ENCODE measurements at regions not wholly inside any gene's neighbourhood (a gene's known extent, or its start where the extent isn't known, plus 50 kb on each side); places are given as distances from the start of the nearest gene placed in this dataset.

GRCh38 chr5:133662578-133662977 lies 50.2 kb upstream of the FSTL4 start:
- TF ChIP-seq EP300 (IDR thresholded peaks at IDR 0.05; ENCODE audit: borderline replicate concordance in 1 of 2, control insufficient read depth in 1 of 2, low read depth in 2 of 2, low read length in 2 of 2) = no peak
- no peak for TF ChIP-seq ZBTB11 (CRISPR knock-in tag; IDR thresholded peaks at IDR 0.05)
- TF ChIP-seq CREM (IDR thresholded peaks at IDR 0.05; ENCODE audit: low read depth) = no peak
- no peak for TF ChIP-seq DPF2 (IDR thresholded peaks at IDR 0.05)
- no peak for TF ChIP-seq BHLHE40 (IDR thresholded peaks at IDR 0.05; ENCODE audit: borderline replicate concordance in 1 of 2, low read depth in 2 of 2, low read length in 1 of 2)
- TF ChIP-seq, protein P1, sequence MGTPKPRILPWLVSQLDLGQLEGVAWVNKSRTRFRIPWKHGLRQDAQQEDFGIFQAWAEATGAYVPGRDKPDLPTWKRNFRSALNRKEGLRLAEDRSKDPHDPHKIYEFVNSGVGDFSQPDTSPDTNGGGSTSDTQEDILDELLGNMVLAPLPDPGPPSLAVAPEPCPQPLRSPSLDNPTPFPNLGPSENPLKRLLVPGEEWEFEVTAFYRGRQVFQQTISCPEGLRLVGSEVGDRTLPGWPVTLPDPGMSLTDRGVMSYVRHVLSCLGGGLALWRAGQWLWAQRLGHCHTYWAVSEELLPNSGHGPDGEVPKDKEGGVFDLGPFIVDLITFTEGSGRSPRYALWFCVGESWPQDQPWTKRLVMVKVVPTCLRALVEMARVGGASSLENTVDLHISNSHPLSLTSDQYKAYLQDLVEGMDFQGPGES (IDR thresholded peaks at IDR 0.05) = no peak
- no peak for TF ChIP-seq TAF1 (IDR thresholded peaks at IDR 0.05; ENCODE audit: borderline replicate concordance, low read depth, low read length)
- TF ChIP-seq NFYA (IDR thresholded peaks at IDR 0.05; ENCODE audit: borderline replicate concordance, low read depth, low read length) = no peak
- TF ChIP-seq ELK1 (IDR thresholded peaks at IDR 0.05; ENCODE audit: low read depth, low read length) = no peak
- no peak for TF ChIP-seq RAD21 (IDR thresholded peaks at IDR 0.05; ENCODE audit: insufficient read depth, low read depth, low read length)
- no peak for TF ChIP-seq RUNX3 (IDR thresholded peaks at IDR 0.05; ENCODE audit: low read length)
- no peak for TF ChIP-seq TCF12 (IDR thresholded peaks at IDR 0.05; ENCODE audit: low read depth, low read length)
- no peak for TF ChIP-seq MXI1 (IDR thresholded peaks at IDR 0.05; ENCODE audit: low read depth, low read length)
- no peak for TF ChIP-seq EED (IDR thresholded peaks at IDR 0.05; ENCODE audit: low read depth)
- no peak for TF ChIP-seq CHD4 (IDR thresholded peaks at IDR 0.05)
- no peak for TF ChIP-seq ESRRA (IDR thresholded peaks at IDR 0.05; ENCODE audit: low read length)
- TF ChIP-seq RB1 (IDR thresholded peaks at IDR 0.05; ENCODE audit: borderline replicate concordance) = no peak
- no peak for TF ChIP-seq IKZF2 (IDR thresholded peaks at IDR 0.05)
- TF ChIP-seq STAT1 (conservative IDR thresholded peaks at IDR 0.05) = no peak
- TF ChIP-seq MLLT1 (IDR thresholded peaks at IDR 0.05) = no peak
- no peaks in the 10 kb centered on the region for H3K79me2 ChIP-seq (ENCODE audit: control insufficient read depth, insufficient read depth, low read length)
- CTCF ChIA-PET = interaction anchor here (1.1 to 1.5 kb wide), 2 partner anchors 22 to 112 kb away, joined by 3 read pairs; no protein-coding TSS in a partner anchor
- DNase-seq (ENCODE audit: low read depth, low spot score) (no peak), FAIRE-seq (no peak), ATAC-seq (no peak)
- peaks cover 5% of the 10 kb centered on the region in 2 experiments; a peak in 1 of 4 replicates for H3K27me3 ChIP-seq (replicated peaks in 1 of 2; ENCODE audit: control insufficient read depth in 2 of 2, insufficient read depth in 2 of 2, low read length in 1 of 2)
- H3K9me3 ChIP-seq (replicated peaks; ENCODE audit: control insufficient read depth, insufficient read depth, low read length) = no peaks in the 10 kb centered on the region
- H3K4me3 ChIP-seq = no peak overlapping the region
- RAD21 ChIA-PET (ENCODE audit: unreplicated experiment) = no interaction called here
- no peak overlapping the region for H3K4me2 ChIP-seq (ENCODE audit: control insufficient read depth, insufficient read depth)
- no TSS peak for BruUV-seq (replicated peaks)
- H3K4me1 ChIP-seq (ENCODE audit: control insufficient read depth, insufficient read depth, low read length) = no peaks in the 10 kb centered on the region
- intact Hi-C loops (cut with micrococcal nuclease; ENCODE audit: unreplicated experiment) = no loop called here
- H3K27ac ChIP-seq (ENCODE audit: control insufficient read depth, insufficient read depth) = no peak overlapping the region
- in situ Hi-C loops (cut with MboI) = no loop called here
- H2AFZ ChIP-seq (ENCODE audit: control insufficient read depth, low read depth, low read length) = no peak overlapping the region
- no peak overlapping the region for H3K9ac ChIP-seq (ENCODE audit: control insufficient read depth, insufficient read depth, low read length)
- 13% methylated on average over 4 of the region's 4 CpGs for WGBS (ENCODE audit: insufficient coverage, insufficient replicate concordance, low lambda C conversion rate, missing lambda C conversion rate)
- SMC1A ChIA-PET (ENCODE audit: uncharacterized antibody, unreplicated experiment) = interaction anchor here (0.6 to 1.0 kb wide), 2 partner anchors 20 to 209 kb away, joined by 3 to 4 read pairs; no protein-coding TSS in a partner anchor
- POLR2A ChIA-PET = interaction anchor here (0.6 kb wide), 1 partner anchor 653 kb away, joined by 4 read pairs; no protein-coding TSS in a partner anchor
- no peaks in the 10 kb centered on the region for H3K36me3 ChIP-seq (ENCODE audit: control insufficient read depth in 2 of 2, insufficient read depth in 2 of 2, low read length in 1 of 2)
- no peaks in the 10 kb centered on the region for H4K20me1 ChIP-seq (ENCODE audit: control insufficient read depth, insufficient read depth)
